ENCODE measurements at regions not wholly inside any gene's neighbourhood (a gene's known extent, or its start where the extent isn't known, plus 50 kb on each side); places are given as distances from the start of the nearest gene placed in this dataset.

- Histone ChIP-seq H3K4me1 (ENCODE audit: insufficient read depth) (no peaks in the 10 kb centered on the region), H3K27ac (ENCODE audit: low read depth) (no peak overlapping the region), H4K20me1 (replicated peaks; ENCODE audit: insufficient read depth) (no peaks in the 10 kb centered on the region), H2AFZ (no peak overlapping the region), H3K4me2 (no peak overlapping the region), H3K36me3 (ENCODE audit: insufficient read depth) (peaks cover 3% of the 10 kb centered on the region; the same call in 1 of the 2 replicates), H3F3A (replicated peaks; ENCODE audit: low read depth) (no peaks in the 10 kb centered on the region), H3K9me2 (ENCODE audit: insufficient read depth) (peaks cover 3% of the 10 kb centered on the region; the same call in 1 of the 2 replicates), H3K4me3 (no peak overlapping the region), H3K27me3 (ENCODE audit: insufficient read depth) (no peaks in the 10 kb centered on the region), H3K79me2 (replicated peaks; ENCODE audit: insufficient read depth) (no peaks in the 10 kb centered on the region)
- H3K4me3 Mint-ChIP-seq = no peak overlapping the region
- peaks cover 73% of the 10 kb centered on the region for H3K9me3 Mint-ChIP-seq
- no peaks in the 10 kb centered on the region for H3K4me1 Mint-ChIP-seq
- ATAC-seq (no peak), DNase-seq (ENCODE audit: low spot score) (no peak)
- peaks cover 5% of the 10 kb centered on the region for H3K27me3 Mint-ChIP-seq (ENCODE audit: insufficient read depth, low read depth, poor library complexity)
- peaks cover 47% of the 10 kb centered on the region for H3K36me3 Mint-ChIP-seq (ENCODE audit: low read depth)
- no peak for TF ChIP-seq EZH2 (IDR thresholded peaks at IDR 0.05; ENCODE audit: low read depth, unreplicated experiment)
- no peak for TF ChIP-seq ZNF114 (CRISPR knock-in tag; IDR thresholded peaks at IDR 0.05)
- no peak for TF ChIP-seq JUNB (IDR thresholded peaks at IDR 0.05; ENCODE audit: unreplicated experiment)
- TF ChIP-seq, protein P1, sequence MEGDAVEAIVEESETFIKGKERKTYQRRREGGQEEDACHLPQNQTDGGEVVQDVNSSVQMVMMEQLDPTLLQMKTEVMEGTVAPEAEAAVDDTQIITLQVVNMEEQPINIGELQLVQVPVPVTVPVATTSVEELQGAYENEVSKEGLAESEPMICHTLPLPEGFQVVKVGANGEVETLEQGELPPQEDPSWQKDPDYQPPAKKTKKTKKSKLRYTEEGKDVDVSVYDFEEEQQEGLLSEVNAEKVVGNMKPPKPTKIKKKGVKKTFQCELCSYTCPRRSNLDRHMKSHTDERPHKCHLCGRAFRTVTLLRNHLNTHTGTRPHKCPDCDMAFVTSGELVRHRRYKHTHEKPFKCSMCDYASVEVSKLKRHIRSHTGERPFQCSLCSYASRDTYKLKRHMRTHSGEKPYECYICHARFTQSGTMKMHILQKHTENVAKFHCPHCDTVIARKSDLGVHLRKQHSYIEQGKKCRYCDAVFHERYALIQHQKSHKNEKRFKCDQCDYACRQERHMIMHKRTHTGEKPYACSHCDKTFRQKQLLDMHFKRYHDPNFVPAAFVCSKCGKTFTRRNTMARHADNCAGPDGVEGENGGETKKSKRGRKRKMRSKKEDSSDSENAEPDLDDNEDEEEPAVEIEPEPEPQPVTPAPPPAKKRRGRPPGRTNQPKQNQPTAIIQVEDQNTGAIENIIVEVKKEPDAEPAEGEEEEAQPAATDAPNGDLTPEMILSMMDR (conservative IDR thresholded peaks at IDR 0.05; ENCODE audit: low read depth in 2 of 2) = no peak
- TF ChIP-seq POLR2AphosphoS5 (IDR thresholded peaks at IDR 0.05; ENCODE audit: low read depth) = no peak
- TF ChIP-seq NANOG (IDR thresholded peaks at IDR 0.05; ENCODE audit: borderline replicate concordance) = no peak
- no peak for TF ChIP-seq CREB1 (CRISPR knock-in tag; IDR thresholded peaks at IDR 0.05; ENCODE audit: low read depth)
- TF ChIP-seq, protein P2, sequence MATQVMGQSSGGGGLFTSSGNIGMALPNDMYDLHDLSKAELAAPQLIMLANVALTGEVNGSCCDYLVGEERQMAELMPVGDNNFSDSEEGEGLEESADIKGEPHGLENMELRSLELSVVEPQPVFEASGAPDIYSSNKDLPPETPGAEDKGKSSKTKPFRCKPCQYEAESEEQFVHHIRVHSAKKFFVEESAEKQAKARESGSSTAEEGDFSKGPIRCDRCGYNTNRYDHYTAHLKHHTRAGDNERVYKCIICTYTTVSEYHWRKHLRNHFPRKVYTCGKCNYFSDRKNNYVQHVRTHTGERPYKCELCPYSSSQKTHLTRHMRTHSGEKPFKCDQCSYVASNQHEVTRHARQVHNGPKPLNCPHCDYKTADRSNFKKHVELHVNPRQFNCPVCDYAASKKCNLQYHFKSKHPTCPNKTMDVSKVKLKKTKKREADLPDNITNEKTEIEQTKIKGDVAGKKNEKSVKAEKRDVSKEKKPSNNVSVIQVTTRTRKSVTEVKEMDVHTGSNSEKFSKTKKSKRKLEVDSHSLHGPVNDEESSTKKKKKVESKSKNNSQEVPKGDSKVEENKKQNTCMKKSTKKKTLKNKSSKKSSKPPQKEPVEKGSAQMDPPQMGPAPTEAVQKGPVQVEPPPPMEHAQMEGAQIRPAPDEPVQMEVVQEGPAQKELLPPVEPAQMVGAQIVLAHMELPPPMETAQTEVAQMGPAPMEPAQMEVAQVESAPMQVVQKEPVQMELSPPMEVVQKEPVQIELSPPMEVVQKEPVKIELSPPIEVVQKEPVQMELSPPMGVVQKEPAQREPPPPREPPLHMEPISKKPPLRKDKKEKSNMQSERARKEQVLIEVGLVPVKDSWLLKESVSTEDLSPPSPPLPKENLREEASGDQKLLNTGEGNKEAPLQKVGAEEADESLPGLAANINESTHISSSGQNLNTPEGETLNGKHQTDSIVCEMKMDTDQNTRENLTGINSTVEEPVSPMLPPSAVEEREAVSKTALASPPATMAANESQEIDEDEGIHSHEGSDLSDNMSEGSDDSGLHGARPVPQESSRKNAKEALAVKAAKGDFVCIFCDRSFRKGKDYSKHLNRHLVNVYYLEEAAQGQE (IDR thresholded peaks at IDR 0.05; ENCODE audit: unreplicated experiment) = no peak
- TF ChIP-seq STAT1 (IDR thresholded peaks at IDR 0.05; ENCODE audit: unreplicated experiment) = no peak
- TF ChIP-seq, protein P3, sequence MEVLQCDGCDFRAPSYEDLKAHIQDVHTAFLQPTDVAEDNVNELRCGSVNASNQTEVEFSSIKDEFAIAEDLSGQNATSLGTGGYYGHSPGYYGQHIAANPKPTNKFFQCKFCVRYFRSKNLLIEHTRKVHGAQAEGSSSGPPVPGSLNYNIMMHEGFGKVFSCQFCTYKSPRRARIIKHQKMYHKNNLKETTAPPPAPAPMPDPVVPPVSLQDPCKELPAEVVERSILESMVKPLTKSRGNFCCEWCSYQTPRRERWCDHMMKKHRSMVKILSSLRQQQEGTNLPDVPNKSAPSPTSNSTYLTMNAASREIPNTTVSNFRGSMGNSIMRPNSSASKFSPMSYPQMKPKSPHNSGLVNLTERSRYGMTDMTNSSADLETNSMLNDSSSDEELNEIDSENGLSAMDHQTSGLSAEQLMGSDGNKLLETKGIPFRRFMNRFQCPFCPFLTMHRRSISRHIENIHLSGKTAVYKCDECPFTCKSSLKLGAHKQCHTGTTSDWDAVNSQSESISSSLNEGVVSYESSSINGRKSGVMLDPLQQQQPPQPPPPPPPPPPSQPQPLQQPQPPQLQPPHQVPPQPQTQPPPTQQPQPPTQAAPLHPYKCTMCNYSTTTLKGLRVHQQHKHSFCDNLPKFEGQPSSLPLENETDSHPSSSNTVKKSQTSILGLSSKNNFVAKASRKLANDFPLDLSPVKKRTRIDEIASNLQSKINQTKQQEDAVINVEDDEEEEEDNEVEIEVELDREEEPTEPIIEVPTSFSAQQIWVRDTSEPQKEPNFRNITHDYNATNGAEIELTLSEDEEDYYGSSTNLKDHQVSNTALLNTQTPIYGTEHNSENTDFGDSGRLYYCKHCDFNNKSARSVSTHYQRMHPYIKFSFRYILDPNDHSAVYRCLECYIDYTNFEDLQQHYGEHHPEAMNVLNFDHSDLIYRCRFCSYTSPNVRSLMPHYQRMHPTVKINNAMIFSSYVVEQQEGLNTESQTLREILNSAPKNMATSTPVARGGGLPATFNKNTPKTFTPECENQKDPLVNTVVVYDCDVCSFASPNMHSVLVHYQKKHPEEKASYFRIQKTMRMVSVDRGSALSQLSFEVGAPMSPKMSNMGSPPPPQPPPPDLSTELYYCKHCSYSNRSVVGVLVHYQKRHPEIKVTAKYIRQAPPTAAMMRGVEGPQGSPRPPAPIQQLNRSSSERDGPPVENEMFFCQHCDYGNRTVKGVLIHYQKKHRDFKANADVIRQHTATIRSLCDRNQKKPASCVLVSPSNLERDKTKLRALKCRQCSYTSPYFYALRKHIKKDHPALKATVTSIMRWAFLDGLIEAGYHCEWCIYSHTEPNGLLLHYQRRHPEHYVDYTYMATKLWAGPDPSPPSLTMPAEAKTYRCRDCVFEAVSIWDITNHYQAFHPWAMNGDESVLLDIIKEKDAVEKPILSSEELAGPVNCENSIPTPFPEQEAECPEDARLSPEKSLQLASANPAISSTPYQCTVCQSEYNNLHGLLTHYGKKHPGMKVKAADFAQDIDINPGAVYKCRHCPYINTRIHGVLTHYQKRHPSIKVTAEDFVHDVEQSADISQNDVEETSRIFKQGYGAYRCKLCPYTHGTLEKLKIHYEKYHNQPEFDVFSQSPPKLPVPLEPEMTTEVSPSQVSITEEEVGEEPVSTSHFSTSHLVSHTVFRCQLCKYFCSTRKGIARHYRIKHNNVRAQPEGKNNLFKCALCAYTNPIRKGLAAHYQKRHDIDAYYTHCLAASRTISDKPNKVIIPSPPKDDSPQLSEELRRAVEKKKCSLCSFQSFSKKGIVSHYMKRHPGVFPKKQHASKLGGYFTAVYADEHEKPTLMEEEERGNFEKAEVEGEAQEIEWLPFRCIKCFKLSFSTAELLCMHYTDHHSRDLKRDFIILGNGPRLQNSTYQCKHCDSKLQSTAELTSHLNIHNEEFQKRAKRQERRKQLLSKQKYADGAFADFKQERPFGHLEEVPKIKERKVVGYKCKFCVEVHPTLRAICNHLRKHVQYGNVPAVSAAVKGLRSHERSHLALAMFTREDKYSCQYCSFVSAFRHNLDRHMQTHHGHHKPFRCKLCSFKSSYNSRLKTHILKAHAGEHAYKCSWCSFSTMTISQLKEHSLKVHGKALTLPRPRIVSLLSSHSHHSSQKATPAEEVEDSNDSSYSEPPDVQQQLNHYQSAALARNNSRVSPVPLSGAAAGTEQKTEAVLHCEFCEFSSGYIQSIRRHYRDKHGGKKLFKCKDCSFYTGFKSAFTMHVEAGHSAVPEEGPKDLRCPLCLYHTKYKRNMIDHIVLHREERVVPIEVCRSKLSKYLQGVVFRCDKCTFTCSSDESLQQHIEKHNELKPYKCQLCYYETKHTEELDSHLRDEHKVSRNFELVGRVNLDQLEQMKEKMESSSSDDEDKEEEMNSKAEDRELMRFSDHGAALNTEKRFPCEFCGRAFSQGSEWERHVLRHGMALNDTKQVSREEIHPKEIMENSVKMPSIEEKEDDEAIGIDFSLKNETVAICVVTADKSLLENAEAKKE (CRISPR knock-in tag; IDR thresholded peaks at IDR 0.05) = no peak
- no peak for TF ChIP-seq EZH2phosphoT487 (IDR thresholded peaks at IDR 0.05; ENCODE audit: unreplicated experiment)
- TF ChIP-seq, protein P4, sequence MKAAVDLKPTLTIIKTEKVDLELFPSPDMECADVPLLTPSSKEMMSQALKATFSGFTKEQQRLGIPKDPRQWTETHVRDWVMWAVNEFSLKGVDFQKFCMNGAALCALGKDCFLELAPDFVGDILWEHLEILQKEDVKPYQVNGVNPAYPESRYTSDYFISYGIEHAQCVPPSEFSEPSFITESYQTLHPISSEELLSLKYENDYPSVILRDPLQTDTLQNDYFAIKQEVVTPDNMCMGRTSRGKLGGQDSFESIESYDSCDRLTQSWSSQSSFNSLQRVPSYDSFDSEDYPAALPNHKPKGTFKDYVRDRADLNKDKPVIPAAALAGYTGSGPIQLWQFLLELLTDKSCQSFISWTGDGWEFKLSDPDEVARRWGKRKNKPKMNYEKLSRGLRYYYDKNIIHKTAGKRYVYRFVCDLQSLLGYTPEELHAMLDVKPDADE (IDR thresholded peaks at IDR 0.05) = no peak
- H3K27ac Mint-ChIP-seq = no peak overlapping the region
Measured at GRCh38 chr3:118838871-118839270, 195.8 kb downstream of the IGSF11 start.

All from GM23338 (cell line).